ENCODE measurements at regions not wholly inside any gene's neighbourhood (a gene's known extent, or its start where the extent isn't known, plus 50 kb on each side); places are given as distances from the start of the nearest gene placed in this dataset.

- no peak for DNase-seq
These were observed 473.8 kb downstream of the TAFA4 start for GRCh38 chr3:68458581-68458980.

GRCh38 chr3:68448510-68449383 is 483.6 kb downstream of the TAFA4 start:
- no peak for DNase-seq

- no peak for DNase-seq
These were observed 484.5 kb downstream of the TAFA4 start for GRCh38 chr3:68447885-68448284.

- no peak for DNase-seq
These were observed 491.3 kb downstream of the TAFA4 start for GRCh38 chr3:68441054-68441453.

GRCh38 chr3:68436619-68437401 is 495.5 kb downstream of the TAFA4 start:
- DNase-seq = no peak

GRCh38 chr3:68428495-68428894 is 503.9 kb downstream of the TAFA4 start:
- DNase-seq = no peak

- DNase-seq = no peak
These were observed 507.4 kb downstream of the TAFA4 start for GRCh38 chr3:68424796-68425460.

- DNase-seq = no peak
These were observed 523.7 kb downstream of the TAFA4 start for GRCh38 chr3:68408626-68409025.

- DNase-seq = no peak
These were observed 528.6 kb downstream of the TAFA4 start for GRCh38 chr3:68403741-68404140.

- no peak for DNase-seq
These were observed 530.0 kb downstream of the TAFA4 start for GRCh38 chr3:68402235-68402918.

- no peak for DNase-seq
These were observed 553.7 kb downstream of the TAFA4 start for GRCh38 chr3:68378631-68379030.

- no peak for DNase-seq
These were observed 558.6 kb downstream of the TAFA4 start for GRCh38 chr3:68373727-68374126.

- no peak for DNase-seq
These were observed 568.6 kb downstream of the TAFA4 start for GRCh38 chr3:68363796-68364195.

- DNase-seq = no peak
These were observed 571.9 kb downstream of the TAFA4 start for GRCh38 chr3:68360492-68360891.

- no peak for DNase-seq
These were observed 586.6 kb downstream of the TAFA4 start for GRCh38 chr3:68345781-68346180.

- DNase-seq = no peak
These were observed 589.9 kb downstream of the TAFA4 start for GRCh38 chr3:68342426-68342825.

GRCh38 chr3:68336042-68336441 is 596.3 kb downstream of the TAFA4 start:
- no peak for DNase-seq

GRCh38 chr3:68334367-68334986 is 597.9 kb downstream of the TAFA4 start:
- no peak for DNase-seq

GRCh38 chr3:68328049-68328448 is 604.3 kb downstream of the TAFA4 start:
- DNase-seq = no peak

GRCh38 chr3:68315964-68316363 is 616.4 kb downstream of the TAFA4 start:
- DNase-seq = no peak

- DNase-seq = no peak
These were observed 616.8 kb downstream of the TAFA4 start for GRCh38 chr3:68315546-68315945.

GRCh38 chr3:68306571-68306970 is 625.8 kb downstream of the TAFA4 start:
- no peak for DNase-seq

GRCh38 chr3:68295457-68295856 is 636.9 kb downstream of the TAFA4 start:
- no peak for DNase-seq
